HG02943 (cell line): ENCODE measurements at regions not wholly inside any gene's neighbourhood (a gene's known extent, or its start where the extent isn't known, plus 50 kb on each side); places are given as distances from the start of the nearest gene placed in this dataset.

Experiments used
- ATAC-seq: cut with Tn5 transposase; IDR thresholded peaks from one replicate; pipeline ENCODE4 v1.9.1; 2021; ENCODE audit warnings: mild to moderate bottlenecking, low read depth, moderate library complexity; ENCODE audit not compliant: unreplicated experiment

GRCh38 chr12:115481141-115481540, 796.4 kb downstream of the MED13L start:
- no peak for ATAC-seq

GRCh38 chr12:115478505-115478904, 794.5 kb upstream of the TBX3 start:
- no peak for ATAC-seq

- ATAC-seq = no peak
These were observed 790.8 kb upstream of the TBX3 start for GRCh38 chr12:115474539-115475353.

- no peak for ATAC-seq
These were observed 789.4 kb upstream of the TBX3 start for GRCh38 chr12:115473257-115473956.

- ATAC-seq = no peak
These were observed 788.9 kb upstream of the TBX3 start for GRCh38 chr12:115472852-115473251.

GRCh38 chr12:115470977-115471376, 787.0 kb upstream of the TBX3 start:
- no peak for ATAC-seq

GRCh38 chr12:115470526-115470925, 786.6 kb upstream of the TBX3 start:
- ATAC-seq = no peak

GRCh38 chr12:115468087-115468510, 784.1 kb upstream of the TBX3 start:
- no peak for ATAC-seq

GRCh38 chr12:115467531-115467930, 783.6 kb upstream of the TBX3 start:
- no peak for ATAC-seq

GRCh38 chr12:115466076-115466475, 782.1 kb upstream of the TBX3 start:
- ATAC-seq = no peak

- no peak for ATAC-seq
These were observed 780.7 kb upstream of the TBX3 start for GRCh38 chr12:115464661-115465060.

- no peak for ATAC-seq
These were observed 780.2 kb upstream of the TBX3 start for GRCh38 chr12:115464111-115464581.

- ATAC-seq = no peak
These were observed 777.4 kb upstream of the TBX3 start for GRCh38 chr12:115461401-115461800.

GRCh38 chr12:115457798-115458197, 773.8 kb upstream of the TBX3 start:
- no peak for ATAC-seq

GRCh38 chr12:115456946-115457689, 773.1 kb upstream of the TBX3 start:
- no peak for ATAC-seq

GRCh38 chr12:115455268-115455681, 771.3 kb upstream of the TBX3 start:
- no peak for ATAC-seq

GRCh38 chr12:115452751-115453281, 768.8 kb upstream of the TBX3 start:
- ATAC-seq = no peak

- no peak for ATAC-seq
These were observed 768.1 kb upstream of the TBX3 start for GRCh38 chr12:115451780-115452736.

GRCh38 chr12:115451151-115451779, 767.3 kb upstream of the TBX3 start:
- no peak for ATAC-seq
